Right cardiac atrium (tissue), 5 donors: ENCODE measurements at regions not wholly inside any gene's neighbourhood (a gene's known extent, or its start where the extent isn't known, plus 50 kb on each side); places are given as distances from the start of the nearest gene placed in this dataset.
"Not testable (repeated sequence)": the region's sequence is repeated elsewhere in the genome, so short reads cannot be mapped to it uniquely, and the experiment has no call there.

Experiments
- ATAC-seq, 2 donors: fragments of 200-7000 bp; cut with Tn5 transposase; one replicate each; pipeline versions ENCODE4 v1.8.0 to v1.9.1; 2020; ENCODE audit warnings: moderate library complexity in 2 of 2, mild to moderate bottlenecking in 1 of 2
- DNase-seq, 3 donors: peaks; one replicate each; pipeline ENCODE4 v3.0.0-alpha.2; 2020
- H3K27ac ChIP-seq: one replicate; pipeline ENCODE4 v1.5.1; 2013; ENCODE audit warnings: mild to moderate bottlenecking, low read length, control low read depth, moderate library complexity
- H3K27me3 ChIP-seq: one replicate; pipeline ENCODE4 v1.6.1; 2013; ENCODE audit not compliant: control insufficient read depth, insufficient read depth
- H3K4me1 ChIP-seq: one replicate; pipeline ENCODE4 v1.6.1; 2013; ENCODE audit warnings: low read length; ENCODE audit not compliant: control insufficient read depth, insufficient read depth
- H3K4me3 ChIP-seq: one replicate; pipeline ENCODE4 v1.5.1; 2013; ENCODE audit warnings: low read length, control low read depth
- H3K9me3 ChIP-seq: one replicate; pipeline ENCODE4 v1.6.1; 2013; ENCODE audit warnings: low read length; ENCODE audit not compliant: control insufficient read depth
- WGBS: extraction: QIAGEN DNeasy Blood & Tissue Kit; methylation state at CpG from one replicate; pipeline ENCODE4 v1.1.7; 2013; 5-methylcytosine and 5-hydroxymethylcytosine counted together
- intact Hi-C, 4 donors: fragments of 100-400 bp; cut with DNase I; formaldehyde crosslinking; loops; one replicate each; pipeline versions ENCODE4 v1.11.0 to v1.14.0; 2022 to 2023
- donor health status: healthy with polysubstance abuse.
- donor health status: DM: no; HTN: yes; CAD: no.
- donor health status: DM: no; HTN: no; CAD: no.
- donor health status: DM: no; HTN: yes; CAD: no; lungs with severe emphysema.
- donor health status: DM: yes; HTN: yes; CAD: no.

GRCh38 chr11:45739071-45739470 is 65.9 kb upstream of the SLC35C1 start:
- H3K4me1 ChIP-seq, intact Hi-C loops, ATAC-seq, H3K4me3 ChIP-seq, DNase-seq, H3K27me3 ChIP-seq, H3K9me3 ChIP-seq, H3K27ac ChIP-seq: not testable (repeated sequence)
- 94% methylated on average over 17 of the region's 22 CpGs for WGBS

GRCh38 chr11:45738194-45738593 is 66.8 kb upstream of the SLC35C1 start:
- 96% methylated on average over 12 of the region's 37 CpGs for WGBS
- H3K4me3 ChIP-seq = not testable (repeated sequence)

GRCh38 chr11:45737056-45737455 is 67.9 kb upstream of the SLC35C1 start:
- H3K27me3 ChIP-seq = no peaks in the 10 kb centered on the region
- no peaks in the 10 kb centered on the region for H3K9me3 ChIP-seq
- no peak overlapping the region for H3K27ac ChIP-seq
- H3K4me1 ChIP-seq = no peaks in the 10 kb centered on the region
- intact Hi-C loops = no loop called here
- 85% methylated on average over 4 of the region's 4 CpGs for WGBS
- ATAC-seq (no peak), DNase-seq (no peak)
- no peak overlapping the region for H3K4me3 ChIP-seq

More at GRCh38 chr11:45738194-45738593, 66.8 kb upstream of the SLC35C1 start:
- intact Hi-C loops, H3K27ac ChIP-seq, H3K27me3 ChIP-seq, H3K4me1 ChIP-seq, H3K9me3 ChIP-seq, ATAC-seq: not testable (repeated sequence)
- peak in 1 of 3 donors; percentile 66 for DNase-seq

- Histone ChIP-seq H3K4me3 (no peak overlapping the region), H3K27me3 (no peaks in the 10 kb centered on the region), H3K9me3 (no peaks in the 10 kb centered on the region), H3K27ac (no peak overlapping the region), H3K4me1 (no peaks in the 10 kb centered on the region)
- peak; percentile 45 to 60 for ATAC-seq
- intact Hi-C loops = no loop called here
- 87% methylated on average over 2 of the region's 2 CpGs for WGBS
- DNase-seq = peak in 1 of 3 donors; percentile 25
Measured at GRCh38 chr11:45736424-45736823, 68.5 kb upstream of the SLC35C1 start.

GRCh38 chr11:45733176-45733575 is 67.8 kb upstream of the CHST1 start:
- Histone ChIP-seq H3K4me3 (no peak overlapping the region), H3K4me1 (no peaks in the 10 kb centered on the region), H3K27ac (no peak overlapping the region), H3K27me3 (no peaks in the 10 kb centered on the region), H3K9me3 (no peaks in the 10 kb centered on the region)
- 45% methylated on average over 1 of the region's 1 CpG for WGBS
- no peak for ATAC-seq
- DNase-seq = no peak
- intact Hi-C loops = no loop called here

GRCh38 chr11:45732343-45732742 is 66.9 kb upstream of the CHST1 start:
- DNase-seq = no peak
- H3K4me3 ChIP-seq = no peak overlapping the region
- ATAC-seq = no peak
- no peaks in the 10 kb centered on the region for H3K4me1 ChIP-seq
- intact Hi-C loops = no loop called here
- no peaks in the 10 kb centered on the region for H3K27me3 ChIP-seq
- no peak overlapping the region for H3K27ac ChIP-seq
- no peaks in the 10 kb centered on the region for H3K9me3 ChIP-seq

- H3K9me3 ChIP-seq, H3K4me3 ChIP-seq, H3K4me1 ChIP-seq, intact Hi-C loops, H3K27me3 ChIP-seq, H3K27ac ChIP-seq, ATAC-seq, DNase-seq: not testable (repeated sequence)
- WGBS = 95% methylated on average over 4 of the region's 4 CpGs
Measured at GRCh38 chr11:45731171-45731570, 65.7 kb upstream of the CHST1 start.

- WGBS = 84% methylated on average over 3 of the region's 3 CpGs
- no peak overlapping the region for H3K27ac ChIP-seq
Measured at GRCh38 chr11:45730014-45730413, 64.6 kb upstream of the CHST1 start.

GRCh38 chr11:45726493-45727054 is 61.2 kb upstream of the CHST1 start:
- DNase-seq = no peak
- Histone ChIP-seq H3K4me1 (no peaks in the 10 kb centered on the region), H3K27ac (no peak overlapping the region), H3K9me3 (no peaks in the 10 kb centered on the region), H3K27me3 (no peaks in the 10 kb centered on the region), H3K4me3 (no peak overlapping the region)
- intact Hi-C loops = no loop called here
- WGBS = 83% methylated on average over 2 of the region's 2 CpGs
- no peak for ATAC-seq

More at GRCh38 chr11:45730014-45730413, 64.6 kb upstream of the CHST1 start:
- Histone ChIP-seq H3K9me3 (no peaks in the 10 kb centered on the region), H3K4me3 (no peak overlapping the region), H3K27me3 (no peaks in the 10 kb centered on the region), H3K4me1 (no peaks in the 10 kb centered on the region)
- intact Hi-C loops = no loop called here
- DNase-seq (no peak), ATAC-seq (no peak)

- no peak overlapping the region for H3K27ac ChIP-seq
Measured at GRCh38 chr11:45725776-45726492, 60.5 kb upstream of the CHST1 start.

GRCh38 chr11:45725121-45725520 is 59.7 kb upstream of the CHST1 start:
- ATAC-seq = no peak
- Histone ChIP-seq H3K27ac (no peak overlapping the region), H3K4me3 (no peak overlapping the region), H3K4me1 (no peaks in the 10 kb centered on the region), H3K9me3 (no peaks in the 10 kb centered on the region), H3K27me3 (no peaks in the 10 kb centered on the region)
- no peak for DNase-seq
- WGBS = 72% methylated on average over 3 of the region's 3 CpGs
- intact Hi-C loops = no loop called here

More at GRCh38 chr11:45725776-45726492, 60.5 kb upstream of the CHST1 start:
- Histone ChIP-seq H3K9me3 (no peaks in the 10 kb centered on the region), H3K27me3 (no peaks in the 10 kb centered on the region), H3K4me3 (no peak overlapping the region), H3K4me1 (no peaks in the 10 kb centered on the region)
- no peak for ATAC-seq
- no peak for DNase-seq
- 69% methylated on average over 6 of the region's 6 CpGs for WGBS
- intact Hi-C loops = no loop called here
